SH-SY5Y (cell line): ENCODE measurements at regions not wholly inside any gene's neighbourhood (a gene's known extent, or its start where the extent isn't known, plus 50 kb on each side); places are given as distances from the start of the nearest gene placed in this dataset.

ENCODE experiments used
- GATA2 ChIP-seq: IDR thresholded peaks from 2 replicates; pipeline ENCODE4 v1.6.1; 2011; ENCODE audit warnings: mild to moderate bottlenecking, low read depth, low read length
- GATA3 ChIP-seq: IDR thresholded peaks from 2 replicates; pipeline ENCODE4 v1.6.1; 2011; ENCODE audit warnings: low read depth, mild to moderate bottlenecking, low read length, moderate library complexity

- TF ChIP-seq GATA2 (no peak), GATA3 (no peak)
These were observed 89.7 kb upstream of the SH3BP4 start for GRCh38 chr2:234861841-234862735.
